SK-N-SH (cell line): ENCODE measurements at regions not wholly inside any gene's neighbourhood (a gene's known extent, or its start where the extent isn't known, plus 50 kb on each side); places are given as distances from the start of the nearest gene placed in this dataset.

Experiments used
- CTCF ChIP-seq: fragments of 200-600 bp; sonication (generic); IDR thresholded peaks from 2 replicates; pipeline ENCODE4 v1.6.1; 2017; ENCODE audit warnings: antibody characterized with exemption, mild to moderate bottlenecking, moderate library complexity
- EP300 ChIP-seq, 2 experiments: IDR thresholded peaks; 2 replicates each; pipeline versions ENCODE4 v1.4.0 to v1.6.1; 2012; ENCODE audit warnings: borderline replicate concordance in 1 of 2, low read depth in 1 of 2, low read length in 1 of 2
- FOXM1 ChIP-seq: IDR thresholded peaks from 2 replicates; pipeline ENCODE4 v1.4.0; 2012; ENCODE audit warnings: low read depth, mild to moderate bottlenecking
- JUND ChIP-seq: IDR thresholded peaks from 2 replicates; pipeline ENCODE4 v1.4.0; 2012
- MAX ChIP-seq: IDR thresholded peaks from 2 replicates; pipeline ENCODE4 v1.4.0; 2012; ENCODE audit warnings: low read depth
- RCOR1 ChIP-seq: fragments of 150-350 bp; IDR thresholded peaks from 2 replicates; pipeline ENCODE4 v1.6.1; 2017; ENCODE audit warnings: antibody characterized with exemption, low read length
- RFX5 ChIP-seq: IDR thresholded peaks from 2 replicates; pipeline ENCODE4 v1.6.1; 2012; ENCODE audit warnings: mild to moderate bottlenecking, improper control_type of control experiment, low read length
- RXRA ChIP-seq: IDR thresholded peaks from 2 replicates; pipeline ENCODE4 v1.4.0; 2012; ENCODE audit warnings: low read depth, mild to moderate bottlenecking, borderline replicate concordance
- SIN3A ChIP-seq: IDR thresholded peaks from 2 replicates; pipeline ENCODE4 v1.6.1; 2012; ENCODE audit warnings: low read depth, mild to moderate bottlenecking, low read length, moderate library complexity, borderline replicate concordance
- TAF1 ChIP-seq: IDR thresholded peaks from 2 replicates; pipeline ENCODE4 v1.6.1; 2012; ENCODE audit warnings: low read depth, mild to moderate bottlenecking, low read length, moderate library complexity, borderline replicate concordance
- TCF12 ChIP-seq: IDR thresholded peaks from 2 replicates; pipeline ENCODE4 v1.4.0; 2012
- ZBTB33 ChIP-seq: IDR thresholded peaks from 2 replicates; pipeline ENCODE4 v1.4.0; 2012; ENCODE audit warnings: low read depth, borderline replicate concordance

- no peak for TF ChIP-seq CTCF
- TF ChIP-seq TAF1, result no peak
- no peak for TF ChIP-seq RFX5
- no peak for TF ChIP-seq EP300 (IDR thresholded peaks at IDR 0.05; ENCODE audit: borderline replicate concordance in 1 of 2, low read depth in 1 of 2, low read length in 1 of 2)
- TF ChIP-seq RXRA, result no peak
- TF ChIP-seq MAX, result no peak
- TF ChIP-seq JUND, result no peak
- no peak for TF ChIP-seq FOXM1
- TF ChIP-seq RCOR1, result no peak
- no peak for TF ChIP-seq ZBTB33
- TF ChIP-seq SIN3A, result no peak
- no peak for TF ChIP-seq TCF12
Measured at GRCh38 chr3:157752554-157752953, 249.3 kb upstream of the VEPH1 start.
